Esophagus squamous epithelium (tissue), 5 donors: ENCODE measurements at regions not wholly inside any gene's neighbourhood (a gene's known extent, or its start where the extent isn't known, plus 50 kb on each side); places are given as distances from the start of the nearest gene placed in this dataset.

Experiments used
- DNase-seq: peaks from one replicate; lab custom pipeline; 2025; lab: John Stamatoyannopoulos, UW
- H3K27ac ChIP-seq, 4 donors: fragments of 200-600 bp; sonication (generic); one replicate each; pipeline ENCODE4 v1.5.1; 2016 to 2019; ENCODE audit warnings: mild to moderate bottlenecking in 1 of 4
- H3K27me3 ChIP-seq, 4 donors: fragments of 200-600 bp; sonication (generic); 1 replicate in 3 of 4; 2 replicates in 1 of 4; pipeline versions ENCODE4 v1.5.1 to v1.6.0; 2017 to 2021; ENCODE audit warnings: antibody characterized with exemption in 1 of 4
- H3K36me3 ChIP-seq, 3 donors: fragments of 200-600 bp; sonication (generic); one replicate each; pipeline ENCODE4 v1.5.1; 2016 to 2019
- H3K4me1 ChIP-seq, 3 donors: fragments of 200-600 bp; sonication (generic); one replicate each; pipeline ENCODE4 v1.5.1; 2017 to 2019
- H3K4me3 ChIP-seq, 4 donors: fragments of 200-600 bp; sonication (generic); 1 replicate in 3 of 4; 2 replicates in 1 of 4; pipeline ENCODE4 v1.5.1; 2016 to 2019; ENCODE audit warnings: mild to moderate bottlenecking in 2 of 4, moderate library complexity in 1 of 4
- H3K9me3 ChIP-seq, 3 donors: fragments of 200-600 bp; sonication (generic); one replicate each; pipeline ENCODE4 v1.5.1; 2016 to 2019
- CTCF ChIP-seq, 6 experiments: fragments of 450-650 bp in 4 of 6; fragments of 200-600 bp in 2 of 6; sonication (generic) in 2 of 6; IDR thresholded peaks; one replicate each; pipeline ENCODE4 v1.5.1; 2016 to 2019; ENCODE audit warnings: antibody characterized with exemption in 6 of 6, mild to moderate bottlenecking in 4 of 6, moderate library complexity in 4 of 6
- POLR2A ChIP-seq, 4 donors: fragments of 450-650 bp; IDR thresholded peaks; one replicate each; pipeline ENCODE4 v1.6.1; 2017; ENCODE audit warnings: antibody characterized with exemption in 4 of 4, mild to moderate bottlenecking in 4 of 4, moderate library complexity in 3 of 4
- WGBS, 2 donors: methylation state at CpG; one replicate each; pipeline ENCODE4 v1.1.5; 2018; 5-methylcytosine and 5-hydroxymethylcytosine counted together
- intact Hi-C: fragments of 100-400 bp; cut with DNase I; formaldehyde crosslinking; loops from one replicate; pipeline ENCODE4 v1.15.0; 2022
- donor health status: DM: yes; HTN: yes; CAD: no.

GRCh38 chr3:163033652-163034051 lies 1537.0 kb downstream of the OTOL1 start:
- Histone ChIP-seq H3K4me3 (no peak overlapping the region), H3K36me3 (no peaks in the 10 kb centered on the region), H3K9me3 (no peaks in the 10 kb centered on the region), H3K27ac (no peak overlapping the region), H3K27me3 (no peaks in the 10 kb centered on the region), H3K4me1 (no peaks in the 10 kb centered on the region)
- 64 to 74% methylated on average over 4 of the region's 4 CpGs for WGBS, 2 donors
- intact Hi-C loops = no loop called here
- TF ChIP-seq POLR2A (IDR thresholded peaks at IDR 0.05) (no peak), CTCF (IDR thresholded peaks at IDR 0.05) (no peak)
- no peak for DNase-seq

GRCh38 chr3:163039636-163040035 lies 1543.0 kb downstream of the OTOL1 start:
- DNase-seq = no peak
- intact Hi-C loops = no loop called here
- Histone ChIP-seq H3K36me3 (no peaks in the 10 kb centered on the region), H3K27me3 (no peaks in the 10 kb centered on the region), H3K4me1 (no peaks in the 10 kb centered on the region), H3K27ac (no peak overlapping the region), H3K4me3 (no peak overlapping the region), H3K9me3 (no peaks in the 10 kb centered on the region)
- TF ChIP-seq CTCF (IDR thresholded peaks at IDR 0.05) (no peak), POLR2A (IDR thresholded peaks at IDR 0.05) (no peak)
- 67 to 74% methylated on average over 3 of the region's 3 CpGs for WGBS, 2 donors

- H3K27me3 ChIP-seq = no peaks in the 10 kb centered on the region
- DNase-seq = no peak
- WGBS, 2 donors = 0 to 80% methylated on average over 1 of the region's 3 CpGs
- intact Hi-C loops = no loop called here
- TF ChIP-seq POLR2A (IDR thresholded peaks at IDR 0.05) (no peak), CTCF (IDR thresholded peaks at IDR 0.05) (no peak)
- H3K4me1 ChIP-seq = no peaks in the 10 kb centered on the region
- H3K36me3 ChIP-seq = no peaks in the 10 kb centered on the region
- H3K9me3 ChIP-seq = no peaks in the 10 kb centered on the region
- H3K27ac ChIP-seq = no peak overlapping the region
- no peak overlapping the region for H3K4me3 ChIP-seq
Measured at GRCh38 chr3:163043074-163043473, 1546.5 kb downstream of the OTOL1 start.

- 82 to 84% methylated on average over 2 of the region's 2 CpGs for WGBS, 2 donors
Measured at GRCh38 chr3:163045945-163046344, 1549.3 kb downstream of the OTOL1 start.

GRCh38 chr3:163048881-163049280 lies 1552.3 kb downstream of the OTOL1 start:
- Histone ChIP-seq H3K27me3 (no peaks in the 10 kb centered on the region), H3K4me3 (no peak overlapping the region), H3K4me1 (no peaks in the 10 kb centered on the region), H3K36me3 (no peaks in the 10 kb centered on the region), H3K27ac (no peak overlapping the region), H3K9me3 (no peaks in the 10 kb centered on the region)
- no peak for DNase-seq
- intact Hi-C loops = no loop called here
- TF ChIP-seq POLR2A (IDR thresholded peaks at IDR 0.05) = no peak
- TF ChIP-seq CTCF (IDR thresholded peaks at IDR 0.05) = no peak
- WGBS, 2 donors = no CpG with 5 or more reads among the region's 1 CpG

More at GRCh38 chr3:163045945-163046344, 1549.3 kb downstream of the OTOL1 start:
- Histone ChIP-seq H3K36me3 (no peaks in the 10 kb centered on the region), H3K27ac (no peak overlapping the region), H3K4me1 (no peaks in the 10 kb centered on the region), H3K4me3 (no peak overlapping the region), H3K27me3 (no peaks in the 10 kb centered on the region), H3K9me3 (no peaks in the 10 kb centered on the region)
- DNase-seq = no peak
- intact Hi-C loops = no loop called here
- TF ChIP-seq POLR2A (IDR thresholded peaks at IDR 0.05) = no peak
- no peak for TF ChIP-seq CTCF (IDR thresholded peaks at IDR 0.05)
